ENCODE measurements at regions not wholly inside any gene's neighbourhood (a gene's known extent, or its start where the extent isn't known, plus 50 kb on each side); places are given as distances from the start of the nearest gene placed in this dataset.

GRCh38 chr9:12915366-12915954, 140.6 kb downstream of the LURAP1L start:
- TF ChIP-seq POLR2A (IDR thresholded peaks at IDR 0.05; ENCODE audit: low read length) (no peak), GATA1 (IDR thresholded peaks at IDR 0.05; ENCODE audit: low read depth, low read length) (no peak)
